Spinal cord (tissue), 9 donors: ENCODE measurements at regions not wholly inside any gene's neighbourhood (a gene's known extent, or its start where the extent isn't known, plus 50 kb on each side); places are given as distances from the start of the nearest gene placed in this dataset.
"Not testable (repeated sequence)": the region's sequence is repeated elsewhere in the genome, so short reads cannot be mapped to it uniquely, and the experiment has no call there.

Experiments
- DNase-seq, 6 donors: peaks; one replicate each; pipeline versions ENCODE4 v3.0.0 to v3.0.0-alpha.2; 2013 to 2015; ENCODE audit warnings: low spot score in 6 of 6, low read depth in 4 of 6
- H3K27ac ChIP-seq: one replicate; pipeline ENCODE4 v1.5.1; 2013; ENCODE audit warnings: low read depth, low read length, control low read depth
- H3K27me3 ChIP-seq: one replicate; pipeline ENCODE4 v1.6.1; 2013; ENCODE audit warnings: low read length; ENCODE audit not compliant: control insufficient read depth, insufficient read depth
- H3K36me3 ChIP-seq: one replicate; pipeline ENCODE4 v1.6.1; 2013; ENCODE audit warnings: low read length; ENCODE audit not compliant: control insufficient read depth, insufficient read depth
- H3K4me1 ChIP-seq: one replicate; pipeline ENCODE4 v1.6.1; 2013; ENCODE audit warnings: low read length; ENCODE audit not compliant: control insufficient read depth, insufficient read depth
- H3K4me3 ChIP-seq: one replicate; pipeline ENCODE4 v1.5.1; 2013; ENCODE audit warnings: low read depth, low read length, control low read depth
- H3K9me3 ChIP-seq: one replicate; pipeline ENCODE4 v1.6.1; 2013; ENCODE audit warnings: low read length; ENCODE audit not compliant: control insufficient read depth, insufficient read depth
- WGBS: methylation state at CpG from one replicate; pipeline ENCODE4 v1.1.5; 2013; ENCODE audit warnings: missing lambda C conversion rate; ENCODE audit not compliant: insufficient coverage; 5-methylcytosine and 5-hydroxymethylcytosine counted together
- donor health status: healthy.

- not testable (repeated sequence) for DNase-seq
Observed at GRCh38 chr13:21290442-21291002, 114.1 kb downstream of the MRPL57 start.

GRCh38 chr13:21291840-21292239, 115.4 kb downstream of the MRPL57 start:
- Histone ChIP-seq H3K9me3 (no peaks in the 10 kb centered on the region), H3K36me3 (no peaks in the 10 kb centered on the region), H3K4me1 (peaks cover under 1% of the 10 kb centered on the region), H3K4me3 (no peak overlapping the region), H3K27me3 (no peaks in the 10 kb centered on the region), H3K27ac (no peak overlapping the region)
- peak in 1 of 6 donors; percentile 90 for DNase-seq
- WGBS: 92% methylated on average over 6 of the region's 7 CpGs

More at GRCh38 chr13:21290442-21291002, 114.1 kb downstream of the MRPL57 start:
- not testable (repeated sequence) for H3K9me3 ChIP-seq, H3K27ac ChIP-seq, H3K36me3 ChIP-seq, H3K4me1 ChIP-seq, H3K27me3 ChIP-seq, H3K4me3 ChIP-seq
- WGBS: 96% methylated on average over 7 of the region's 13 CpGs

GRCh38 chr13:21296991-21297390, 120.5 kb downstream of the MRPL57 start:
- not testable (repeated sequence) for H3K4me3 ChIP-seq, H3K27me3 ChIP-seq
- H3K27ac ChIP-seq: peak overlapping the region; percentile 57

GRCh38 chr13:21297447-21297846, 121.0 kb downstream of the MRPL57 start:
- WGBS: no CpG with 5 or more reads among the region's 2 CpGs
- Histone ChIP-seq H3K27me3 (no peaks in the 10 kb centered on the region), H3K9me3 (no peaks in the 10 kb centered on the region), H3K4me3 (peak overlapping the region; percentile 67), H3K4me1 (peaks cover 5% of the 10 kb centered on the region), H3K36me3 (no peaks in the 10 kb centered on the region), H3K27ac (peak overlapping the region; percentile 57)
- DNase-seq: no peak

More at GRCh38 chr13:21296991-21297390, 120.5 kb downstream of the MRPL57 start:
- not testable (repeated sequence) for H3K9me3 ChIP-seq, H3K36me3 ChIP-seq, H3K4me1 ChIP-seq
- peak in 2 of 6 donors; percentile 40 to 78 for DNase-seq
- 5% methylated on average over 4 of the region's 5 CpGs for WGBS

- peak overlapping the region; percentile 57 for H3K27ac ChIP-seq
- peak overlapping the region; percentile 67 for H3K4me3 ChIP-seq
- H3K9me3 ChIP-seq: no peaks in the 10 kb centered on the region
- 0% methylated on average over 73 of the region's 74 CpGs for WGBS
- peaks cover 5% of the 10 kb centered on the region for H3K4me1 ChIP-seq
- peaks cover 3% of the 10 kb centered on the region for H3K36me3 ChIP-seq
- peak; percentile 78 to 96 (median 82) for DNase-seq
- H3K27me3 ChIP-seq: no peaks in the 10 kb centered on the region
Observed at GRCh38 chr13:21297914-21298831, 121.7 kb downstream of the MRPL57 start.

- peaks cover 3% of the 10 kb centered on the region for H3K4me1 ChIP-seq
- H3K9me3 ChIP-seq: no peaks in the 10 kb centered on the region
- H3K27me3 ChIP-seq: no peaks in the 10 kb centered on the region
- WGBS: 92% methylated on average over 3 of the region's 6 CpGs
- peaks cover 3% of the 10 kb centered on the region for H3K36me3 ChIP-seq
- no peak for DNase-seq
- H3K4me3 ChIP-seq: no peak overlapping the region
- H3K27ac ChIP-seq: no peak overlapping the region
Observed at GRCh38 chr13:21304256-21304655, 127.8 kb downstream of the MRPL57 start.

GRCh38 chr13:21306300-21307073, 130.0 kb downstream of the MRPL57 start:
- not testable (repeated sequence) for H3K27ac ChIP-seq, H3K27me3 ChIP-seq, H3K4me3 ChIP-seq, DNase-seq, H3K36me3 ChIP-seq, H3K9me3 ChIP-seq, H3K4me1 ChIP-seq
- WGBS: 63% methylated on average over 4 of the region's 12 CpGs

DNA sequence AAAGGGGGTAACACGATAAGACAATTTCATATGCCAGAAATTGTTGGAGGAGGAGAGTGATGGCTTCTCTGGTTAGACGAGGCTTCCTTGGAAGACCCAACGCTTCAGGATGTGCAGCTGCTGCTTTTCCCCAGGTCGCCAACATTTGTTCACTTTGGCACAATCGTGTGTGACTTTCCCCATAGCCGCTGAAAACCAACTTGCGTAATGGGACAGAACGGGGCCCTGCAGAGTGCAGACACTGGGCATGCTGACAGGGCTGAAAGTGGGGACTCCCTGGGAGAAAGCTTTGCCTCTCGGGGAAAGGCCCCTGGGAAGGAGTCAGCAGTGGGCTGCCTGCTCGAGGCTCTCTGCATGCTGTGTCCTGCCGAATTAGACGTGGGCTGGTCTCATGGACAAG, 130.7 kb downstream of the MRPL57 start:
- H3K4me1 ChIP-seq, DNase-seq, H3K4me3 ChIP-seq, H3K36me3 ChIP-seq, H3K9me3 ChIP-seq, H3K27me3 ChIP-seq, H3K27ac ChIP-seq: not testable (repeated sequence)
- no CpG with 5 or more reads among the region's 12 CpGs for WGBS

GRCh38 chr13:21308906-21309305, 132.4 kb downstream of the MRPL57 start:
- DNase-seq: no peak
- H3K27ac ChIP-seq: no peak overlapping the region

More at GRCh38 chr13:21308906-21309305, 132.4 kb downstream of the MRPL57 start:
- H3K36me3 ChIP-seq: no peaks in the 10 kb centered on the region
- peaks cover 3% of the 10 kb centered on the region for H3K4me1 ChIP-seq
- no peaks in the 10 kb centered on the region for H3K9me3 ChIP-seq
- H3K27me3 ChIP-seq: no peaks in the 10 kb centered on the region
- 53% methylated on average over 2 of the region's 2 CpGs for WGBS
- no peak overlapping the region for H3K4me3 ChIP-seq
